ENCODE measurements at regions not wholly inside any gene's neighbourhood (a gene's known extent, or its start where the extent isn't known, plus 50 kb on each side); places are given as distances from the start of the nearest gene placed in this dataset.

DNA sequence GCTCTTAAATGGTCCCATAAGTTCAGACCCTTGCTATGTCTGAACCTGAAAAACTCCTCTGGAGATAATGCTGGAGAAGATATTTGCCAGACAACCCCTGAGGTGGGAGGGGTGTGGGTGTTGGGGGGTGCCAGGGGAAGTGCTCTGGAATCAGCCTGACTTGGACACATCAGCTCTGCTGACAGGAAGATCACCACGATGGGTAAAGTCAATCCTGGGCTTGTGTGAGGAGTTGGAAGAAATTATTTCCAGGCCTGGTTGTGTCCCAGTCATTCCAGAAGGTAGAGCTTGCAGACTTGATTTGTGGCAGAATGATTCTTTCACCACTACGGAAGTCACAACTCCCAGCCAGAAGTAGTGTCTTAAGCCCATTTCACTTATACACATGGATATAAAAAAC lies 60.3 kb upstream of the UNC5B start:
- Histone ChIP-seq H3K4me3 (no peak overlapping the region), H3K36me3 (no peaks in the 10 kb centered on the region), H3K9me3 (no peaks in the 10 kb centered on the region), H3K27me3 (no peaks in the 10 kb centered on the region), H3K27ac (no peak overlapping the region), H3K4me1 (no peaks in the 10 kb centered on the region)
- TF ChIP-seq POLR2A (IDR thresholded peaks at IDR 0.05), result no peak
- TF ChIP-seq, protein P1, sequence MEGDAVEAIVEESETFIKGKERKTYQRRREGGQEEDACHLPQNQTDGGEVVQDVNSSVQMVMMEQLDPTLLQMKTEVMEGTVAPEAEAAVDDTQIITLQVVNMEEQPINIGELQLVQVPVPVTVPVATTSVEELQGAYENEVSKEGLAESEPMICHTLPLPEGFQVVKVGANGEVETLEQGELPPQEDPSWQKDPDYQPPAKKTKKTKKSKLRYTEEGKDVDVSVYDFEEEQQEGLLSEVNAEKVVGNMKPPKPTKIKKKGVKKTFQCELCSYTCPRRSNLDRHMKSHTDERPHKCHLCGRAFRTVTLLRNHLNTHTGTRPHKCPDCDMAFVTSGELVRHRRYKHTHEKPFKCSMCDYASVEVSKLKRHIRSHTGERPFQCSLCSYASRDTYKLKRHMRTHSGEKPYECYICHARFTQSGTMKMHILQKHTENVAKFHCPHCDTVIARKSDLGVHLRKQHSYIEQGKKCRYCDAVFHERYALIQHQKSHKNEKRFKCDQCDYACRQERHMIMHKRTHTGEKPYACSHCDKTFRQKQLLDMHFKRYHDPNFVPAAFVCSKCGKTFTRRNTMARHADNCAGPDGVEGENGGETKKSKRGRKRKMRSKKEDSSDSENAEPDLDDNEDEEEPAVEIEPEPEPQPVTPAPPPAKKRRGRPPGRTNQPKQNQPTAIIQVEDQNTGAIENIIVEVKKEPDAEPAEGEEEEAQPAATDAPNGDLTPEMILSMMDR (IDR thresholded peaks at IDR 0.05), result no peak
- intact Hi-C loops (cut with DNase I), result no loop called here
- ATAC-seq (no peak), DNase-seq (no peak)
- WGBS (ENCODE audit: insufficient coverage, low coverage, low lambda C conversion rate, missing lambda C conversion rate), result 20% methylated on average over 1 of the region's 2 CpGs

DNA sequence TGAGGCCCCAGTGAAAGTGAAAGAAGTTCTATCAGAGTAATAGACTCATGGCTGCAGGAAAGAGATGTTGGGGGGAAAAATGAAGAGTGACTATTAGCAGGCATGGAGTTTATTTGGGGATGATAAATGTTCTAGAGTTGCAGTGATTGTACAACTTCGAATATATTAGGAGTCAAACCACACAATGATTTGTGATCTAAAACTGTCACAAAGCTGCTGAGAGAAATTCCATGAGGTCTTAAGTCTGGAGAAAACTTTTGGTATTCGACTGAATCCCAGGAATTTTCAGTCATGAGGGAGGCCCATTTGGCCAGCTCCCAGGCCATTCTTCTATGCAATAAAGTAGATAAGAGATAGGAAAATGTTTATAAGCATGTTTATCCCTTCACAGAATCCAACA lies 55.9 kb upstream of the UNC5B start:
- intact Hi-C loops (cut with DNase I), result no loop called here
- no peak overlapping the region for H3K27ac ChIP-seq

DNA sequence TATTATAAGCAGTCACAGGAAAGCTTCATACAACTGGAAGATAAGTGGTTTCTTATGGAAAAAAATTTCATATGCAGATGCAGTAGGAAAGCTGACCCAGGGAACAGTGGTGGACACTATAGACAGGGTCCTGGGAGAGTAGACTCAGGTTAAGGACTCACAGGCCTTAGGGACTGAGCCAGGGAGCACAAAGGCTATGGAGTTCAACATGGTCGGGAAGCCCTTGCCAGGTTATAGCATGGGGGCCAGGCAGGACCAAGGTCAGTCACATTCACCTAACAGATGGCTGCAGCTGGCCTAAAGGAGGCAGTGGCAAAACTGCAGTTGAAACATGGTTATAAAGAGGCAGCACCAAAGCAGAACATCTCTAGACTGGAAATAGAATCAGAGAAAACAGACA lies 54.9 kb upstream of the UNC5B start:
- intact Hi-C loops (cut with DNase I), result no loop called here
- DNase-seq (no peak), ATAC-seq (no peak)
- Histone ChIP-seq H3K36me3 (no peaks in the 10 kb centered on the region), H3K9me3 (no peaks in the 10 kb centered on the region), H3K27ac (no peak overlapping the region), H3K4me3 (no peak overlapping the region), H3K27me3 (no peaks in the 10 kb centered on the region), H3K4me1 (no peaks in the 10 kb centered on the region)
- TF ChIP-seq, protein P1 (IDR thresholded peaks at IDR 0.05), result no peak
- TF ChIP-seq POLR2A (IDR thresholded peaks at IDR 0.05), result no peak
- WGBS (ENCODE audit: insufficient coverage, low coverage, low lambda C conversion rate, missing lambda C conversion rate), result 73% methylated on average over 1 of the region's 1 CpG

More for the DNA sequence above, 55.9 kb upstream of the UNC5B start:
- DNase-seq (no peak), ATAC-seq (no peak)
- H3K4me3 ChIP-seq, result no peak overlapping the region
- TF ChIP-seq, protein P1 (IDR thresholded peaks at IDR 0.05), result no peak
- TF ChIP-seq POLR2A (IDR thresholded peaks at IDR 0.05), result no peak
- H3K4me1 ChIP-seq, result no peaks in the 10 kb centered on the region
- WGBS (ENCODE audit: insufficient coverage, low coverage, low lambda C conversion rate, missing lambda C conversion rate), result 50% methylated on average over 2 of the region's 2 CpGs
- H3K36me3 ChIP-seq, result no peaks in the 10 kb centered on the region
- no peaks in the 10 kb centered on the region for H3K27me3 ChIP-seq
- no peaks in the 10 kb centered on the region for H3K9me3 ChIP-seq

DNA sequence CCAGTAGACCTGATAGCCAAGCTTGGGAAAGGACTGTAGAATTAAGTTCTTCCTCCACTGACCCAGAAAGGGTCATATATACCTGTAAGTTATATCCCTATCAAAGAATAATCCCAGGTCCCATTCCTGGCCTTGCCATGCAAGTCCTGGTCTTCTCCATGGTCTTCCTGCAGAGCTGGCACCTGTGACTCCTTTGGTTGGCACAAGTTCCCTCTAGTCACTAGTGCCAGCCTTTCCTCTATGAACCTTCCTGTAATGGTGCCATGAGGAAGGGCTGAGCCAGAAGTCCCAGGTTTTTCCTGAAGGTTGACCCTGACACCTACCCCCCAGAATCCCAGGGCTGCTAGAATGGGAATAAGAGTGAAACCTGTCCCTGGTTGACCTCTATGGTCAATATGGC lies 54.1 kb upstream of the UNC5B start:
- Histone ChIP-seq H3K27ac (no peak overlapping the region), H3K27me3 (no peaks in the 10 kb centered on the region), H3K36me3 (no peaks in the 10 kb centered on the region), H3K4me3 (no peak overlapping the region), H3K9me3 (no peaks in the 10 kb centered on the region), H3K4me1 (no peaks in the 10 kb centered on the region)
- ATAC-seq (no peak), DNase-seq (no peak)
- TF ChIP-seq, protein P1 (IDR thresholded peaks at IDR 0.05), result no peak
- TF ChIP-seq POLR2A (IDR thresholded peaks at IDR 0.05), result no peak
- intact Hi-C loops (cut with DNase I), result no loop called here

DNA sequence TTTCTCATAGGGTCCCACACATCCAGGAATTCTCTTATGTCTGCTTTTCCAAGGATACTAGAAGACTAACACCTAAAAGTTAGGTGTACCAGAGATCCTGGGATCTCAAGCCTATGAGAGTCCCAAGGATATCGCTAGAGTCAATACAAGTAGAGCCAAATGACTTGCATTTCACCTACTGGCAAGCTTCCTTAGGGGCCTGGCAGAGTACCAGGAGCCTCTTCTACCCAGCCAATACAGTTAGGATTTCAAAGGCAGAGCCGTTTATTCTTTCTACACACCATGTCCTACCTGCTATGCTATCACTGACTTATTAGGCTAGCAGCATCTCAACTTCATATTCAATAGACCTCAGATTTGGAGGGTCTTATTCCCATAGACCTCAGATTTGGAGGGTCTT lies 53.5 kb upstream of the UNC5B start:
- Histone ChIP-seq H3K4me1 (no peaks in the 10 kb centered on the region), H3K27me3 (no peaks in the 10 kb centered on the region), H3K9me3 (no peaks in the 10 kb centered on the region), H3K27ac (no peak overlapping the region), H3K4me3 (no peak overlapping the region), H3K36me3 (no peaks in the 10 kb centered on the region)
- 83% methylated on average over 2 of the region's 2 CpGs for WGBS (ENCODE audit: insufficient coverage, low coverage, low lambda C conversion rate, missing lambda C conversion rate)
- no peak for DNase-seq
- no peak for ATAC-seq
- intact Hi-C loops (cut with DNase I), result no loop called here
- no peak for TF ChIP-seq POLR2A (IDR thresholded peaks at IDR 0.05)
- TF ChIP-seq, protein P1 (IDR thresholded peaks at IDR 0.05), result no peak

Data from right lobe of liver (tissue), 6 donors.